ENCODE measurements at regions not wholly inside any gene's neighbourhood (a gene's known extent, or its start where the extent isn't known, plus 50 kb on each side); places are given as distances from the start of the nearest gene placed in this dataset.

DNA sequence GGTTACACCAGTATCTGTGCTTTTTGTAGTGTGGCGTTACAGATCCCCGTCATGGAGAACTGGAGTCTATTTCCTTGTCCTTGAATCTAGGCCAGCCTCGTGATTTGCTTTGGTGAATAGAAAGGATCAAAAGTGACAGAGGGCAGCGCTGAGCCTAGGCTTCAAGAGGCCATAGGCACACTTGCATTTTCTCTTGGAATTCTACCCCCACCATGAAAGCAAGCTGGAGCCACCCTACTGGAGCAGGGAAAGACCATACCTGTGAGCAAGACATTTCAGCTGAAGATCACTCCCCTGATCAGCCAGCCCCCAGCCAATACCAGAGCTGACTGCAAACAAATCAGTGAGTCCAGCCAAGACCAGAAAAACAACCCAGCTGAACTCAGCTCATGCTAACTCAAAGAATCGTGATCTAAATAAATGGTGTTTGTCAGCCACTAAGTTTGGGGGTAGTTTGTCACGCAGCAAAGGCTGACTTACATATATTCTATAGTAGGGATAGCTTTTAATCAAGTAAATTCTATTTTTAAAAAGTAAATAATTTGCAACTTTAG is 521.9 kb upstream of the TBX3 start:
- TF ChIP-seq BACH2 (CRISPR knock-in tag; IDR thresholded peaks at IDR 0.05; ENCODE audit: borderline replicate concordance) (no peak), ZNF70 (CRISPR knock-in tag; IDR thresholded peaks at IDR 0.05) (no peak), ARNTL (CRISPR knock-in tag; IDR thresholded peaks at IDR 0.05; ENCODE audit: borderline replicate concordance, low read depth) (no peak), ZFP30 (CRISPR knock-in tag; IDR thresholded peaks at IDR 0.05) (no peak), ZFP3 (CRISPR knock-in tag; IDR thresholded peaks at IDR 0.05) (no peak), GLIS3 (CRISPR knock-in tag; IDR thresholded peaks at IDR 0.05) (no peak), RARB (CRISPR knock-in tag; IDR thresholded peaks at IDR 0.05) (no peak), ZC3H10 (CRISPR knock-in tag; IDR thresholded peaks at IDR 0.05) (no peak), SNAI2 (CRISPR knock-in tag; IDR thresholded peaks at IDR 0.05) (no peak), ZNF8 (CRISPR knock-in tag; IDR thresholded peaks at IDR 0.05) (no peak), ISL1 (CRISPR knock-in tag; IDR thresholded peaks at IDR 0.05) (no peak), OSR1 (CRISPR knock-in tag; IDR thresholded peaks at IDR 0.05) (no peak)
- ATAC-seq, result no peak

GRCh38 chr12:115204957-115205754 is 521.2 kb upstream of the TBX3 start:
- no peak for ATAC-seq
- TF ChIP-seq TSHZ2 (CRISPR knock-in tag; IDR thresholded peaks at IDR 0.05) (no peak), OSR1 (CRISPR knock-in tag; IDR thresholded peaks at IDR 0.05) (no peak), TCF4 (CRISPR knock-in tag; IDR thresholded peaks at IDR 0.05; ENCODE audit: borderline replicate concordance) (no peak), ZFP3 (CRISPR knock-in tag; IDR thresholded peaks at IDR 0.05) (no peak), CSDC2 (CRISPR knock-in tag; IDR thresholded peaks at IDR 0.05) (no peak), PPARA (CRISPR knock-in tag; IDR thresholded peaks at IDR 0.05; ENCODE audit: borderline replicate concordance) (no peak), BACH2 (CRISPR knock-in tag; IDR thresholded peaks at IDR 0.05; ENCODE audit: borderline replicate concordance) (no peak), ESRRG (CRISPR knock-in tag; IDR thresholded peaks at IDR 0.05) (no peak)
- TF ChIP-seq, protein P1, sequence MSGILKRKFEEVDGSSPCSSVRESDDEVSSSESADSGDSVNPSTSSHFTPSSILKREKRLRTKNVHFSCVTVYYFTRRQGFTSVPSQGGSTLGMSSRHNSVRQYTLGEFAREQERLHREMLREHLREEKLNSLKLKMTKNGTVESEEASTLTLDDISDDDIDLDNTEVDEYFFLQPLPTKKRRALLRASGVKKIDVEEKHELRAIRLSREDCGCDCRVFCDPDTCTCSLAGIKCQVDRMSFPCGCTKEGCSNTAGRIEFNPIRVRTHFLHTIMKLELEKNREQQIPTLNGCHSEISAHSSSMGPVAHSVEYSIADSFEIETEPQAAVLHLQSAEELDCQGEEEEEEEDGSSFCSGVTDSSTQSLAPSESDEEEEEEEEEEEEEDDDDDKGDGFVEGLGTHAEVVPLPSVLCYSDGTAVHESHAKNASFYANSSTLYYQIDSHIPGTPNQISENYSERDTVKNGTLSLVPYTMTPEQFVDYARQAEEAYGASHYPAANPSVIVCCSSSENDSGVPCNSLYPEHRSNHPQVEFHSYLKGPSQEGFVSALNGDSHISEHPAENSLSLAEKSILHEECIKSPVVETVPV (CRISPR knock-in tag; IDR thresholded peaks at IDR 0.05), result no peak
- TF ChIP-seq, protein P2, sequence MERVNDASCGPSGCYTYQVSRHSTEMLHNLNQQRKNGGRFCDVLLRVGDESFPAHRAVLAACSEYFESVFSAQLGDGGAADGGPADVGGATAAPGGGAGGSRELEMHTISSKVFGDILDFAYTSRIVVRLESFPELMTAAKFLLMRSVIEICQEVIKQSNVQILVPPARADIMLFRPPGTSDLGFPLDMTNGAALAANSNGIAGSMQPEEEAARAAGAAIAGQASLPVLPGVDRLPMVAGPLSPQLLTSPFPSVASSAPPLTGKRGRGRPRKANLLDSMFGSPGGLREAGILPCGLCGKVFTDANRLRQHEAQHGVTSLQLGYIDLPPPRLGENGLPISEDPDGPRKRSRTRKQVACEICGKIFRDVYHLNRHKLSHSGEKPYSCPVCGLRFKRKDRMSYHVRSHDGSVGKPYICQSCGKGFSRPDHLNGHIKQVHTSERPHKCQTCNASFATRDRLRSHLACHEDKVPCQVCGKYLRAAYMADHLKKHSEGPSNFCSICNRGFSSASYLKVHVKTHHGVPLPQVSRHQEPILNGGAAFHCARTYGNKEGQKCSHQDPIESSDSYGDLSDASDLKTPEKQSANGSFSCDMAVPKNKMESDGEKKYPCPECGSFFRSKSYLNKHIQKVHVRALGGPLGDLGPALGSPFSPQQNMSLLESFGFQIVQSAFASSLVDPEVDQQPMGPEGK (CRISPR knock-in tag; IDR thresholded peaks at IDR 0.05; ENCODE audit: borderline replicate concordance), result no peak

DNA sequence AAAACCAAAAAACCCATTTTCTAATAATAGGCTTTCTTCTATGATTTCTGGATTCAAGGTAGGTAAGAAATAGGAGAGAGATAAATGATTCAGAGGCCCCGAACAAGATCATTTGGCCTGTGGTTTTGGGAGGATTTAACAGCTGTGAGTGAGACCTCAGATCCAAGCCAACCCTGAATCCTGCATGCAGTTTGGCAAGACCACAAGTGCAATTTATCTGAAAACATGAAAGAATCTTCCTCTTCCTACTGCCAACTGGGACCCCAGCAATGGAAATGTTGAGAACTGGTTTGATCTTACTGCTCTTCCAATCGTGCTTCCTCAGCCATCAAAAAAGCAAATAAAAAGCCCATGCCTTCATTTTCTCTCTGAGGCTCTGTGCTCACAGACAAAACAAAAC is 519.7 kb upstream of the TBX3 start:
- ATAC-seq, result no peak
- TF ChIP-seq ZNF8 (CRISPR knock-in tag; IDR thresholded peaks at IDR 0.05), result no peak
- TF ChIP-seq ESRRG (CRISPR knock-in tag; IDR thresholded peaks at IDR 0.05), result no peak
- TF ChIP-seq, protein P1 (CRISPR knock-in tag; IDR thresholded peaks at IDR 0.05), result no peak
- no peak for TF ChIP-seq SNAI2 (CRISPR knock-in tag; IDR thresholded peaks at IDR 0.05)

DNA sequence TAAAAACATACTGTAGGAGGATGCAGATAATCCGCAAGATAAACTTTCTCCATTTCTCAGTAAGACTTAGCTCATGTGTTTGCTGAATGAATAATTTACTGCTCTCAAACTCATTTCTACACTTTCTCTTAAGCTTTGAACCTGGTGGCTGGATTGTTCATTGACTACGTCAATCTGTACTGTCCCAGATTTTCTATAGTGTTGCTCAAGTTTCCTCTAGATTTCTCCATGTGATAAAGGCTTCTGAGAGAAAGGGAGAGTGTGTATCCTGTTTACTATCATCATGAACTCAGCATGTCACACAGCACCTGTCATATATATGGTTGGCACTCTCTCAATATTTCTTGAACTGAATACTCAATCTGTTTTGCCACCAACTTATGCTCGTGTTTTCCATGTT is 518.0 kb upstream of the TBX3 start:
- TF ChIP-seq SNAI2 (CRISPR knock-in tag; IDR thresholded peaks at IDR 0.05), result no peak
- TF ChIP-seq ZFP30 (CRISPR knock-in tag; IDR thresholded peaks at IDR 0.05), result no peak
- TF ChIP-seq, protein P2 (CRISPR knock-in tag; IDR thresholded peaks at IDR 0.05; ENCODE audit: borderline replicate concordance), result no peak
- ATAC-seq, result no peak
